HepG2 (cell line): ENCODE measurements at regions not wholly inside any gene's neighbourhood (a gene's known extent, or its start where the extent isn't known, plus 50 kb on each side); places are given as distances from the start of the nearest gene placed in this dataset.

ENCODE experiments used
- ATAC-seq: fragments of 200-7000 bp; cut with Tn5 transposase; 3 replicates; pipeline ENCODE4 v1.9.1; 2020; ENCODE audit warnings: mild to moderate bottlenecking, moderate library complexity
- BruUV-seq: library from RNA; stranded (reverse); fragments of 400-500 nt; replicated peaks from 2 replicates; lab custom pipeline; 2021; lab: Mats Ljungman, UMichigan
- CTCF ChIA-PET: fragments of 300-600 bp; formaldehyde crosslinking; extraction: SDS; loops from one replicate; lab custom pipeline; 2021; ENCODE audit warnings: low total read pairs, inconsistent platforms, low intra/inter-chr PET ratio; lab: Yijun Ruan, JAX
- POLR2A ChIA-PET: fragments of 350-600 bp; sonication (Branson Sonifier 250); formaldehyde crosslinking; loops from one replicate; lab custom pipeline; 2020; ENCODE audit warnings: antibody characterized with exemption, inconsistent platforms; lab: Yijun Ruan, JAX
- DNase-seq: peaks from one replicate; pipeline ENCODE4 v3.0.0-alpha.2; 2015; ENCODE audit warnings: low spot score
- FAIRE-seq: peaks from 3 replicates; lab custom pipeline; 2011; peaks lifted over from hg19 to GRCh38; lab: Jason Lieb, UNC
- H2AFZ ChIP-seq: one replicate; pipeline ENCODE4 v1.6.1; 2011; ENCODE audit warnings: low read length, inconsistent platforms
- H3K27ac ChIP-seq: fragments of 300-600 bp; 3 replicates; pipeline ENCODE4 v1.8.0; 2011; ENCODE audit warnings: mixed run types, mild to moderate bottlenecking, mixed read lengths, low read length, inconsistent platforms; ENCODE audit not compliant: insufficient read depth; ENCODE audit errors: extremely low read length
- H3K27me3 ChIP-seq, 2 experiments: fragments of 200-600 bp in 1 of 2; 2 replicates in 1 of 2; 3 replicates in 1 of 2; pipeline versions ENCODE4 v1.6.0 to v1.8.0; 2011; ENCODE audit warnings: low read length in 2 of 2, mild to moderate bottlenecking in 2 of 2, moderate library complexity in 2 of 2, inconsistent platforms in 1 of 2; ENCODE audit not compliant: insufficient read depth in 2 of 2, control insufficient read depth in 1 of 2
- H3K36me3 ChIP-seq, 2 experiments: fragments of 200-600 bp in 1 of 2; replicated peaks in 1 of 2; 2 replicates in 1 of 2; 3 replicates in 1 of 2; pipeline versions ENCODE4 v1.5.1 to v1.8.0; 2011; ENCODE audit warnings: low read length in 2 of 2, inconsistent platforms in 1 of 2; ENCODE audit not compliant: insufficient read depth in 2 of 2, control insufficient read depth in 1 of 2
- H3K4me1 ChIP-seq: 2 replicates; pipeline ENCODE4 v1.5.1; 2012; ENCODE audit warnings: low read length, inconsistent platforms; ENCODE audit not compliant: insufficient read depth
- H3K4me2 ChIP-seq: 2 replicates; pipeline ENCODE4 v1.6.0; 2011; ENCODE audit warnings: low read depth, low read length, inconsistent platforms
- H3K4me3 ChIP-seq, 3 experiments: fragments of 200-600 bp in 1 of 3; sonication (generic), shearing (Covaris generic) in 1 of 3; replicated peaks in 1 of 3; 2 replicates each; pipeline ENCODE4 v1.5.1; 2011 to 2016; ENCODE audit warnings: low read length in 3 of 3, inconsistent platforms in 2 of 3, low read depth in 2 of 3, mild to moderate bottlenecking in 2 of 3, control low read depth in 1 of 3, mixed read lengths in 1 of 3; ENCODE audit not compliant: insufficient read depth in 1 of 3
- H3K79me2 ChIP-seq: one replicate; pipeline ENCODE4 v1.6.1; 2011; ENCODE audit warnings: low read length, inconsistent platforms; ENCODE audit not compliant: insufficient read depth
- H3K9ac ChIP-seq: 2 replicates; pipeline ENCODE4 v1.6.0; 2011; ENCODE audit warnings: mild to moderate bottlenecking, low read depth, low read length, inconsistent platforms; ENCODE audit not compliant: insufficient read depth
- H3K9me3 ChIP-seq: 2 replicates; pipeline ENCODE4 v1.5.1; 2012; ENCODE audit warnings: mild to moderate bottlenecking, low read length
- H4K20me1 ChIP-seq: 2 replicates; pipeline ENCODE4 v1.6.0; 2011; ENCODE audit warnings: inconsistent platforms, mild to moderate bottlenecking, low read length, moderate library complexity; ENCODE audit not compliant: insufficient read depth
- ADNP ChIP-seq: sonication (generic); formaldehyde crosslinking; IDR thresholded peaks from 2 replicates; pipeline ENCODE4 v1.4.0; 2020; ENCODE audit warnings: missing genetic modification reagents
- ERF ChIP-seq: IDR thresholded peaks from 2 replicates; pipeline ENCODE4 v1.6.1; 2018; ENCODE audit warnings: missing biosample characterization, missing genetic modification reagents
- HNF4G ChIP-seq, 2 experiments: sonication (generic) in 1 of 2; formaldehyde crosslinking in 1 of 2; IDR thresholded peaks; 2 replicates each; pipeline versions ENCODE4 v1.4.0 to v1.6.1; 2011 to 2020; ENCODE audit warnings: borderline replicate concordance in 2 of 2, low read depth in 2 of 2, mild to moderate bottlenecking in 2 of 2, low read length in 1 of 2, missing genetic modification reagents in 1 of 2, moderate library complexity in 1 of 2
- MEIS1 ChIP-seq: sonication (generic); formaldehyde crosslinking; IDR thresholded peaks from 2 replicates; pipeline ENCODE4 v1.9.0; 2021; ENCODE audit warnings: mild to moderate bottlenecking, missing genetic modification reagents, moderate library complexity, borderline replicate concordance
- MYNN ChIP-seq: sonication (generic); formaldehyde crosslinking; IDR thresholded peaks from 2 replicates; pipeline ENCODE4 v1.4.0; 2020; ENCODE audit warnings: mild to moderate bottlenecking, low read depth, missing genetic modification reagents
- RFXAP ChIP-seq: sonication (generic); formaldehyde crosslinking; IDR thresholded peaks from 2 replicates; pipeline ENCODE4 v1.4.0; 2020; ENCODE audit warnings: missing genetic modification reagents, borderline replicate concordance
- SATB2 ChIP-seq: sonication (generic); formaldehyde crosslinking; IDR thresholded peaks from 2 replicates; pipeline ENCODE4 v1.5.0; 2020; ENCODE audit warnings: missing genetic modification reagents
- XBP1 ChIP-seq: sonication (generic); formaldehyde crosslinking; IDR thresholded peaks from 2 replicates; pipeline ENCODE4 v1.5.0; 2020; ENCODE audit warnings: missing genetic modification reagents
- ZNF10 ChIP-seq: sonication (generic); formaldehyde crosslinking; IDR thresholded peaks from 2 replicates; pipeline ENCODE4 v1.4.0; 2020; ENCODE audit warnings: mild to moderate bottlenecking, low read depth, missing genetic modification reagents, borderline replicate concordance
- ZSCAN12 ChIP-seq: sonication (generic); formaldehyde crosslinking; IDR thresholded peaks from 2 replicates; pipeline ENCODE4 v1.9.0; 2021; ENCODE audit warnings: mild to moderate bottlenecking, missing genetic modification reagents
- WGBS: methylation state at CpG from one replicate; pipeline ENCODE4 v1.1.6; 2017; ENCODE audit warnings: low lambda C conversion rate; 5-methylcytosine and 5-hydroxymethylcytosine counted together
- in situ Hi-C: cut with HindIII; loops from 2 replicates; pipeline ENCODE4 v1.10.0; 2017; ENCODE audit warnings: low pct_unique_long_range_greater_than_20kb; ENCODE audit not compliant: extremely low pct_ligation_motif_present
- intact Hi-C: fragments of 100-400 bp; cut with micrococcal nuclease; formaldehyde crosslinking; loops from one replicate; pipeline ENCODE4 v1.10.0; 2022; ENCODE audit not compliant: unreplicated experiment
- TF ChIP-seq, protein P1 (sequence below): sonication (generic); formaldehyde crosslinking; IDR thresholded peaks from 2 replicates; pipeline ENCODE4 v1.5.0; 2020; ENCODE audit warnings: missing genetic modification reagents
- TF ChIP-seq, protein P2 (sequence below): conservative IDR thresholded peaks from 2 replicates; pipeline ENCODE4 v1.6.1; 2018; ENCODE audit warnings: missing genetic modification reagents
- TF ChIP-seq, protein P3 (sequence below): sonication (generic); formaldehyde crosslinking; conservative IDR thresholded peaks from 2 replicates; pipeline ENCODE4 v1.8.0; 2022; ENCODE audit warnings: mild to moderate bottlenecking, moderate library complexity, missing genetic modification reagents

DNA sequence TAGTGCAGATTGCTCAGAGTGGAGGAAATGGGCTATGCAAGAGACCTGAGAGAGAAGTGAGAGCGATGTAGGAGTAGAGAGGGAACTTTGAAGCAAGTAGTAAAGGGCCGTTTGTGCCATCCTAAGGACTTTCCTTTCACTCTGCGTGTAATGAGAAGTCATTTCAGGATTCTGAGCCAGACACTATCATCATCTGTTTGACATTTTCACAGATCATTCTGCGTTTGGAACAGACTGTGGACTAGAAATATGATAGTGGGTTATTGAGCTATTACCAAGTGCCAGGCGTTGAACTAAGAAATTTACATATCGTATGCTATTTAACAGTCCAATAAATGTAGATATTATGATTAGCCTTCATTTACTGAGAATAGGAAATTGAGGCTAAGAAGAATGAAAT, 150.0 kb upstream of the ROBO2 start:
- Histone ChIP-seq H3K79me2 (no peaks in the 10 kb centered on the region), H3K4me1 (no peaks in the 10 kb centered on the region)
- intact Hi-C loops: no loop called here
- 41% methylated on average over 6 of the region's 6 CpGs for WGBS
- TF ChIP-seq ADNP (no peak), ERF (CRISPR knock-in tag) (no peak), SATB2 (CRISPR knock-in tag) (no peak), ZSCAN12 (CRISPR knock-in tag) (no peak), RFXAP (CRISPR knock-in tag) (no peak), MEIS1 (CRISPR knock-in tag) (no peak), HNF4G (IDR thresholded peaks at IDR 0.05; ENCODE audit: borderline replicate concordance, low read depth, low read length) (no peak), HNF4G (CRISPR knock-in tag; IDR thresholded peaks at IDR 0.05; ENCODE audit: borderline replicate concordance, low read depth) (no peak), ZNF10 (CRISPR knock-in tag) (no peak), XBP1 (no peak), MYNN (CRISPR knock-in tag) (no peak)
- TF ChIP-seq, protein P1, sequence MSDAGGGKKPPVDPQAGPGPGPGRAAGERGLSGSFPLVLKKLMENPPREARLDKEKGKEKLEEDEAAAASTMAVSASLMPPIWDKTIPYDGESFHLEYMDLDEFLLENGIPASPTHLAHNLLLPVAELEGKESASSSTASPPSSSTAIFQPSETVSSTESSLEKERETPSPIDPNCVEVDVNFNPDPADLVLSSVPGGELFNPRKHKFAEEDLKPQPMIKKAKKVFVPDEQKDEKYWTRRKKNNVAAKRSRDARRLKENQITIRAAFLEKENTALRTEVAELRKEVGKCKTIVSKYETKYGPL (CRISPR knock-in tag): no peak
- TF ChIP-seq, protein P2, sequence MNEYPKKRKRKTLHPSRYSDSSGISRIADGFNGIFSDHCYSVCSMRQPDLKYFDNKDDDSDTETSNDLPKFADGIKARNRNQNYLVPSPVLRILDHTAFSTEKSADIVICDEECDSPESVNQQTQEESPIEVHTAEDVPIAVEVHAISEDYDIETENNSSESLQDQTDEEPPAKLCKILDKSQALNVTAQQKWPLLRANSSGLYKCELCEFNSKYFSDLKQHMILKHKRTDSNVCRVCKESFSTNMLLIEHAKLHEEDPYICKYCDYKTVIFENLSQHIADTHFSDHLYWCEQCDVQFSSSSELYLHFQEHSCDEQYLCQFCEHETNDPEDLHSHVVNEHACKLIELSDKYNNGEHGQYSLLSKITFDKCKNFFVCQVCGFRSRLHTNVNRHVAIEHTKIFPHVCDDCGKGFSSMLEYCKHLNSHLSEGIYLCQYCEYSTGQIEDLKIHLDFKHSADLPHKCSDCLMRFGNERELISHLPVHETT (CRISPR knock-in tag): no peak
- TF ChIP-seq, protein P3, sequence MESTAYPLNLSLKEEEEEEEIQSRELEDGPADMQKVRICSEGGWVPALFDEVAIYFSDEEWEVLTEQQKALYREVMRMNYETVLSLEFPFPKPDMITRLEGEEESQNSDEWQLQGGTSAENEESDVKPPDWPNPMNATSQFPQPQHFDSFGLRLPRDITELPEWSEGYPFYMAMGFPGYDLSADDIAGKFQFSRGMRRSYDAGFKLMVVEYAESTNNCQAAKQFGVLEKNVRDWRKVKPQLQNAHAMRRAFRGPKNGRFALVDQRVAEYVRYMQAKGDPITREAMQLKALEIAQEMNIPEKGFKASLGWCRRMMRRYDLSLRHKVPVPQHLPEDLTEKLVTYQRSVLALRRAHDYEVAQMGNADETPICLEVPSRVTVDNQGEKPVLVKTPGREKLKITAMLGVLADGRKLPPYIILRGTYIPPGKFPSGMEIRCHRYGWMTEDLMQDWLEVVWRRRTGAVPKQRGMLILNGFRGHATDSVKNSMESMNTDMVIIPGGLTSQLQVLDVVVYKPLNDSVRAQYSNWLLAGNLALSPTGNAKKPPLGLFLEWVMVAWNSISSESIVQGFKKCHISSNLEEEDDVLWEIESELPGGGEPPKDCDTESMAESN: no peak
- TF ChIP-seq, all 625 proteins: peak for 0
- in situ Hi-C loops: no loop called here
- H3K36me3 ChIP-seq: no peaks in the 10 kb centered on the region
- ChIA-PET POLR2A (no interaction called here), CTCF (no interaction called here)
- no peak overlapping the region for H3K4me2 ChIP-seq
- H2AFZ ChIP-seq: no peak overlapping the region
- no peaks in the 10 kb centered on the region for H4K20me1 ChIP-seq
- H3K9ac ChIP-seq: no peak overlapping the region
- no peak overlapping the region for H3K4me3 ChIP-seq
- no TSS peak for BruUV-seq
- DNase-seq (no peak), FAIRE-seq (no peak), ATAC-seq (no peak)
- H3K27me3 ChIP-seq: no peaks in the 10 kb centered on the region; a peak in 1 of 5 replicates
- no peak overlapping the region for H3K27ac ChIP-seq
- H3K9me3 ChIP-seq: no peaks in the 10 kb centered on the region
